Cerebellar cortex (tissue), 1 donor: ENCODE measurements at regions not wholly inside any gene's neighbourhood (a gene's known extent, or its start where the extent isn't known, plus 50 kb on each side); places are given as distances from the start of the nearest gene placed in this dataset.
"Not testable (repeated sequence)": the region's sequence is repeated elsewhere in the genome, so short reads cannot be mapped to it uniquely, and the experiment has no call there.

Source experiments
- DNase-seq: peaks from one replicate; pipeline ENCODE4 v3.0.0-alpha.2; 2015; ENCODE audit warnings: low spot score

DNA sequence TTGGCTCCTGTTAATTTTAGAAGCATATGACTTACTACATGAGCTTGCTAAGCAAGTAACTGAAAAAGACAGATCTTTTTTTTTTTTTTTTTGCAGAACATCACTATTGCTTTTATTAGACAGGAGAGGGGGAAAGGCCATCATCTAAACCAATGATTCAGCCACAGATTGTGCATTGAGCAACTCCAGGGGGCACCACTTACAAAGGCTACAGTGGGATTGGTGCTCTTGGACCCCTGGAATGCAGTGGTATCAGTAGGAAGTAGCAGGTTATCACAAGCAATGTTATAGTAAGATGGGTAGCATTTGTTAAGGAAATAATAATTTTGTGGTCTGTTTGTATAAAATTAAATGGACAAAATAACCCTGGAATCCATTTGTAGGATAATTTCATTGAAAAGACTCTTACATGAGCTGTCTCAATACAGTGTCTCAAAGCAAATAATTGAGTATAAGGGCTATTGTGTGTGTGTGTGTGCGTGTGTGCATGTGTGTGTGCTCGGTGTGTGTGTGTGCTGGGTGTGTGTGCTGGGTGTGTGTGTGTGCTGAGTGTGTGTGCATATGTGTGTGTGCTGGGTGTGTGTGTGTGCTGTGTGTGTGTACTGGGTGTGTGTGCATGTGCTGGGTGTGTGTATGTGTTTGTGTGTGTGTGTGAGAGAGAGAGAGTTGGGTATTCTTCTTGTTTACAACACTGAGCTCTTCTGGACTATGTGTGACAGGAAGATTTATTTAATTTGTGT is 296.3 kb downstream of the PCDH7 start:
- DNase-seq, result no peak

DNA sequence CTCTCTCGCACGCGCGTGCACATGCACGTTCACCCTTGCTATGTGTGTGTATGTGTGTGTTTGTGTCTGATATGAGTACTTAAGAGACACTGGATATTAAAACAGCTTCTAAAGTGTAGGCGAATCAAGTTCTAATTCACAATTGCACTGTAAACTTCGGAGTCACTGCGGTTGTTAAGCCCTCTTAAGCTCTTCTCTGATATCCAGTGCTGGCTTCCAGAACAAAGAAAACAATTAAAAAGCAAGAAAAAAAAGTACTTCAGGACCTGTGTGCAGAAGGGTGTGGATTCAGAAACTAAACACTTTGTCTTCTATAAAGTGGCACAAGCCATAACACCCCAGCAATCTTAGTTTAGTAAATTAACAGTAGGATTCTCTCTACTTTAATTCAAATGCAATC is 300.2 kb downstream of the PCDH7 start:
- no peak for DNase-seq

DNA sequence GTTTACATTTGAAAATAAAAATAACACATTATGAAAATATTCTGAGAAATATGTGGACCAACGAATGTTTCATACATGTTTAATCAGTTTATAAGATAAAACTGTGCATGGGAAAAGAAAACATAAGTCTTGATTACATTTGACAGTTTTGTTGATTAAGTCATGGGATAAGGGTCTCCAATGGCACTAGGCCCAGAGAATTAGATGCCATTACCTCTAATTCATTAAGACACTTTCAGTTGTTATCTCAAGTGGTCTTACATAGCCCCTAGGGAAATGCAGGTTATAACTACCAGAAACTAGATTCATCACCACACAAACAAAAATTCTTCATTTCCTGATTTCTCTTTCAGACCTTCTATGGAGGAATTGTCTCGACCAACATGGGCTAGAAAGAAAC is 300.8 kb downstream of the PCDH7 start:
- no peak for DNase-seq

DNA sequence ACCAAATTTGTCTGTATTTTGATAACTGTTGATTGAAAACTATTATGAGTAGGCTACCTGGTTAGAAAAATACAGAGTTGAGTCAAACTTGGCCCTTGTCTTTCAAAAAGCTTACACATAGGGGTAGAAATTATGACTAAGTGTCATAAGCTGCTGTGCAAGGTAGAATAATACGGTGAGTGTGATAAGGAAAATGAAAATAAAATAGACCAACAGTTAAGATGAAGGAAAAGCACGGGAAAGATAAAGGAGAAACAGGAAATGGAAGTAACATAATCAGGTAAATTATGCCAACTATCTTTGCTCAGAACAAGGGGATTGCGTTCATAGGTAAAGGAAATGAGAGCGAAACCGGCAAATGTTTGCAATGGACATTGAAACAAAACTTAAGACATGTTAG is 302.5 kb downstream of the PCDH7 start:
- DNase-seq, result no peak

DNA sequence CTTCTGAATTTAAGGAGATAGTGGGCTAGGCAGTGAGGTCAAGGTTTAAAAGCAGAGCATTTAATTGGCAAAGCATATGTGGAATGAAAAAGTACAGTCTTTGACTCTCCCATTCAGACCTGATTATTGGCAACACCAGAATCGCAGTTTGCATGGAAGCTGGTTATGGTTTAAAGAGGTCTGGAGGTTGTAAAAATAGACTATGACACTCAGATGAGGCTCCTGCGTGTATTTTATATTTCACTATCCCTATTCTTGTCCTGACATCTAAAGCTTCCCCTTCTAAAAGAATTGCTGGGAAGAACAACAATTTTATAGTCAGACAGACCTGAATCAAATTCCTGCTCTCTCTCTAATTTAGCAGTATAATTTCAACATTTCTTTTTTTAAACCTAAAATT is 302.9 kb downstream of the PCDH7 start:
- DNase-seq, result no peak

- no peak for DNase-seq
These were observed 303.6 kb downstream of the PCDH7 start for GRCh38 chr4:31023742-31024141.

- not testable (repeated sequence) for DNase-seq
These were observed 304.6 kb downstream of the PCDH7 start for GRCh38 chr4:31024781-31025180.

DNA sequence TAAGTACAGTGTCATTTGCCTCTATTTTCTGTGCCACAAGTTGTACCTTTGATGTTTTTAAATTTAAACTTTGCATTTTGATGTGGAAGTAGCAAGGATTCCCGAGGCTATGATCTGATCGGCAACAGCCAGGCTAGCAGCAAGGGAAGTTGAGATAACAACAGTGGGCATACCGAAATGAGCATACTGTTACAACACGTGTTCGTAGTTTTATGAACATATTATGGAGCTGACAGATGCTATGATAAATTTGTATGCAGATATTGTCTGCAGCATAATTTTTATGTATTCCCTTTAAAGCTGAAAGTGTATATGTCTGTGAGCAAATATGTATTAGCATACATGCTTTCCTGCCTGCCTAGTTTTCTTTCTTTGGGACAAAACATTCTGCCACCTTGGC is 306.1 kb downstream of the PCDH7 start:
- DNase-seq, result no peak

DNA sequence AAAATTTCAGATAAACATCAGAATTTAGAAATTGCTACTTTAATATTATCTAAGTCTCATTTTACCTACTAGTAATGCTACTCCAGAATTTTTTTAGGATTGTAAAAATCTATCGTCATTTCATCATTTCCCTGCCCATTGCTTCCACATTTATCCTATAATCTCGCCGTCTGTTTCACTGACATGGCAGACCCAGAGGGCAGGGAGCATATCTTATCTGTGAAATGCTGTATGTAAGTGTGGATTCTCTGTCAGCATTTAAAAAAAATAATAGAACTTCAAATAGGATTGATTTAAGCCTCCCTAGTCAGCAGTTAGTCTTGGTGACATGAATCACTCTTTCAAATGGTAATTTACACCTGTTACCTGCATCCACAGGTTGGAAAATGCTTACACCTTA is 314.4 kb downstream of the PCDH7 start:
- DNase-seq, result no peak

- DNase-seq, result no peak
These were observed 315.6 kb downstream of the PCDH7 start for GRCh38 chr4:31035761-31036160.

- DNase-seq, result no peak
These were observed 317.5 kb downstream of the PCDH7 start for GRCh38 chr4:31037703-31038102.

DNA sequence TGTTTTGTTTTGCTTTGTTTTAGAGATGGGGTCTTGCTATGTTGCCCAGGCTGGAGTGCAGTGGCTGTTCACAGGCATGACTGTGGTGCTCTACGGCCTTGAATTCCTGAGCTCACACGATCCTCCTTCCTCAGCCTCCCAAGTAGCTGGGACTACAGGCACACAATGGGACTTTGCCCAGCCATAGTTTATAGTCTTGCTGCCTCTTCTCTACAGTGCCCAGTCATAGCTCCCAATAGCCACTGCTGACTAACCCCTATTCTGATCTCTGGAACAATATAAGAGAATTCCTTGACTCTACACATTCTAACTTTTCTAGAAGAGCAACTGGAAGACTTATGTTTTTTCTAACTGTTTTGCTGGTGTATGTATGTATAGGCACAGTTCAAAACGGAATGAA is 319.2 kb downstream of the PCDH7 start:
- no peak for DNase-seq

GRCh38 chr4:31040106-31040505 is 319.9 kb downstream of the PCDH7 start:
- no peak for DNase-seq

- no peak for DNase-seq
These were observed 321.2 kb downstream of the PCDH7 start for GRCh38 chr4:31041385-31041784.

DNA sequence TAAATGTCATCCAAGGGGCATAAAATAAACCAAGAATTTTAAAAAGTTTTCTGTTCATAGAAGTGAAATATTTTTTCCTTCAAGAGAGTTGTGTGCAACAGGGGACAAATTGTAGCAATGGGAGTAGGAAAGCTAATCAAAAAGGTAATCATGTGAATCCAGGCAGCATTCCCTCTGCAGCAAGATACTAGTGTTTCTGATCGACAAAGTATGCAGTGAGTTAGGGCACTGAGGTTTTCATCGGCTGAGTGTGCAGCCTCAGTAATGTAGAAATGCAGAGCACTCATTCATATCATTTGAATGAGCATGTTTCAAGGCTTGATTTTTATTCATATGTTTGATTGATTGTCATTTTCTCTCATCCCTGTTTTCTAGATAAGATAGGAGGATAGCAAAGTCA is 321.7 kb downstream of the PCDH7 start:
- no peak for DNase-seq

DNA sequence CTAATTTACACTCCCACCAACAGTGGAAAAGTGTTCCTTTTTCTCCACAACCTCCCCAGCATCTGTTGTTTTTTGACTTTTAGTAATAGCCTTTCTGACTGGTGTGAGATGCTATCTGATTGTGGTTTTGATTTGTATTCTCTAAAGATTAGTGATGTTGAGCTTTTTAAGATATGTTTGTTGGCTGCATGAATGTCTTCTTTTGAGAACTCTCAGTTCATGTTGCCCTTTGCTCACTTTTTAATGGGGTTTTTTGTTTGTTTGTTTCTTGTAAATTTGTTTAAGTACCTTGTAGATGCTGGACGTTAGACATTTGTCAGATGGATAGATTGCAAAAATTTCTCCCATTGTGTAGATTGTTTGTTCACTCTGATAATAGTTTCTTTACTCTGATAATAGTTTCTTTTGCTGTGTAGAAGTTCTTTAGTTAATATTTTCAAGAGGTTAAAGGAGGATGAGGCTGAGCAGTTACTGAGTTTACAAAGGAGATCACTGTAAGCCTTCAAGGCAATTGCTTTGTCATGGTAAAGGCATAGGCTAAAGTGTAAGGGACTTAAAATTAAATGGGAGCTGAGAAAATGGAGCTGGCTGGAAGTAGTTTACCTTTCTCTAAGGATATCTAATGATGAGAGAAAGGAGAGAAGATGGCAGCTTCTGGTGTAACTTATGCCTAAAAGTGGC is 323.4 kb downstream of the PCDH7 start:
- no peak for DNase-seq

DNA sequence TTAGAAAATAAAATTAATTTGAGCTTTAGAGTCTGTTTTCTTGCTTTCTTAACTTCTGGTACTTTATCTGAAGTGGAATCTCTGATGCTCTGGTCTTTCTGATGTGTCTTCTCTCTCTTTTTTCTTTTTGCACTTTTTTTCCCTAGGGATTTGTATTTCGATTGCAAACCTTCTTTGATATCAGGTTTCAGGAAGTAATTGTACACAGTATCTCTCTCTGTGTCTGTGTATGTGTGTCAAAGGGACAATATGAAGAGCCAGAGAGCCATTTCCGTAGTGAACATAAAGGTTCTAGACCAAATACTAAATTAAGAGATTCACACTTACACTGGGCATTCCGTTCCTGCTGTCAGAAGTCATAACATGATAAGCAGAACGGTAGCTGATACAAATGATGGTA is 325.0 kb downstream of the PCDH7 start:
- DNase-seq, result no peak

DNA sequence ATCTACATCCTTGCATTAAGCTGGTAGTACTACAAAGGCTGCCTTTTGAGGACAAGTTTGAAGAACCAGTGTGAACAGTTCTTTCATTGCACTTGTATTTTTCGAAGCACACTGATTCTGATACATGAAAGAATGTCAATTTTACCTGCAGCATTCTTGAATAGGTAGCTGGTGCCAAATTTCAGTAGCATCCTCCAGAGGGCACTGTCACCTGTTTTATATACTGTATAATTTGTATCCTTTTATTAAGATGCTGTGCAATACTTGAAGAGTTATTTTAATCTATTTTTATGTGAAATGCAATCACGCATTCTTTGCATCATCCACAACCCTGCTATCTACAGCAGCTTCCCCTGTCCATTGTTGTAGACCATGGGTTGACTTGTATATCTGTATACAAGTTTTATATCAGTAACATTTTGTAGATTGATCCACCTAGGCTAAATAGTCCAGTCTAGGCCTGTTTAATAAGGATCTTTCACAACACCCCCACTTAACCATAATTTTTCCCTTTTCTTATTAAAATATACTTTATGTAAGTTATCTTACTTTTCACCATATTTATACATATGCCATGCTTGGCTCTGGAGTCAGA is 325.7 kb downstream of the PCDH7 start:
- DNase-seq, result no peak

DNA sequence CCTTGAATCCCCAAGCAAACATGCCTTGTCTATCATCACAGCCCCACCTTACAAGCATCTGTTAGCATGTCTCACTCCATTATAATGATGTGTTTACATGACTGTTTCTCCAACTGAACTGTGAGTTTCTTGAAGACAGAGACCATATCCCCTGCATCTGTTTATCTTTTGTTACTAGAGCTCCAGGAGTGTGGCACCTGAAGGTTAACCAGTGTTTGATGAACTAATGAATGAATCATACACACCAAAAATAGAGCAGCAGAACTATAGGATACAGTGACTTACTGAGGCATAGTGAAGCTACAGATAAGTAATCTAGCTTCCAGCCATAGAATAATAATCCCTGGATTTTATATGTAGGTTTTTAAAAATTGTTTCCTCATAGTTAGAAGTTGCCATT is 331.0 kb downstream of the PCDH7 start:
- no peak for DNase-seq

DNA sequence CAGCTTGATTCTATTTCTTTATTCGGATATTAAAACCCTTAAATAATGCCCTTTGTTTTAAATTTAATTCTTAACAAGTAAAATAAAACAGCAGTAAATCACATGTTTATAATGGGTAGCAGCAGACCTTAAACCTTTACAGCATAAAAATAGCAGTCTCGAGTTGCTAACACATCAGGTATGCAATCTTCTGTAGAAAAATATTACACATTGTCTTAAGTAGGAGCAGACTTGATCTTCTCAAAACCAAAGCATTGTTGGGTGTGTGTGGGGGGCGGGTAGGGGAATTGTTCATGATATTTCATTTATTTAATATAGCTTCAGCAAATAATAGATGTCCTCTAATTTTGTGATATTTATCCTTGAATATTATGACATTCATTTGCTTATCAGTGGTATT is 331.4 kb downstream of the PCDH7 start:
- no peak for DNase-seq

GRCh38 chr4:31052519-31052918 is 332.4 kb downstream of the PCDH7 start:
- no peak for DNase-seq

- no peak for DNase-seq
These were observed 333.3 kb downstream of the PCDH7 start for GRCh38 chr4:31053451-31053850.

DNA sequence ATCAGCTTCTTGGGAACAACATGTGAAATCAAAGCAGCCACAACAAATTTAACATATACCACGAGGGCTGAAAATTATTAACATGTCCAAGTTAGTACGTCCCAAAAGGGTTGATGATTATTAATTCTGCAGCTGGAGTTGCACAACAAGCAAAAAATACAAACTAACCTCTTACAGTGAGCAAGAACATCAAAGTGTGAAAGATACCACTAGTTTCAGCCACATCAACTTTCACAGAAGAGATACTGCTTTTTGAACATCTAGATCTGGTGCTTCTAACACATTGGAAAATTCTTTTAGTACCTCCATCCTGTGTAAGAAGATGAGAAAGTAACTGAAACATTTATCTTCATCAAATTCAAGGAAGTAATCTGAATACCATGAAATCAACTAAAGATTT is 334.1 kb downstream of the PCDH7 start:
- DNase-seq, result no peak

DNA sequence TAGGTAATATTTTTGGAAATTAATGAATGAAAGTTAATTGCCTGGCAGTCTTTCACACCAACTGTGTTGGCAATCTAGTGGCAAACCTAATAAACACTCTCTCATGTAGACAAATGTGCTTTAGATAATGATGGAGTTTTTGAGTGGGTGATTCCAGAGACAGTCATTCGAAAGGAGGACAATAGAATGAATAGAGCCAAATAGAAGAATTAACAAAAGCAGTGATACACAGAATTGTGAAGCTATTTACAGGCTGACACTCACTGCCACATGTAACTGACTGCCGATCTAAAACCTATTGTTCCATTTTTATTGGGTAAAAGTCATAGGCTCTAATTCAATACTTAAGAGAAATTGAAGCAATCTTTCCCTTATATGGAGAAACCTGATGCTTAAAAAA is 338.5 kb downstream of the PCDH7 start:
- no peak for DNase-seq
